ENCODE measurements at regions not wholly inside any gene's neighbourhood (a gene's known extent, or its start where the extent isn't known, plus 50 kb on each side); places are given as distances from the start of the nearest gene placed in this dataset.
"Not testable (repeated sequence)": the region's sequence is repeated elsewhere in the genome, so short reads cannot be mapped to it uniquely, and the experiment has no call there.

- Histone ChIP-seq H3K27me3 (no peaks in the 10 kb centered on the region), H3K36me3 (no peaks in the 10 kb centered on the region), H3K27ac (no peak overlapping the region), H3K4me3 (no peak overlapping the region), H3K9me3 (ENCODE audit: low read depth) (no peaks in the 10 kb centered on the region), H3K4me1 (ENCODE audit: low read depth) (no peaks in the 10 kb centered on the region)
- no peak for TF ChIP-seq CTCF (IDR thresholded peaks at IDR 0.05; ENCODE audit: low read depth, low read length)
- DNase-seq (ENCODE audit: low read depth in 1 of 2, low spot score in 1 of 2) = no peak
These were observed 76.1 kb upstream of the LYZL2 start for GRCh38 chr10:30705625-30706149.

GRCh38 chr10:30705101-30705624, 75.6 kb upstream of the LYZL2 start:
- DNase-seq (ENCODE audit: low read depth in 1 of 2, low spot score in 1 of 2) = no peak
- H3K27me3 ChIP-seq = no peaks in the 10 kb centered on the region
- no peaks in the 10 kb centered on the region for H3K36me3 ChIP-seq
- TF ChIP-seq CTCF (IDR thresholded peaks at IDR 0.05; ENCODE audit: low read depth, low read length) = no peak
- H3K4me3 ChIP-seq = no peak overlapping the region
- H3K9me3 ChIP-seq (ENCODE audit: low read depth) = no peaks in the 10 kb centered on the region
- no peak overlapping the region for H3K27ac ChIP-seq
- H3K4me1 ChIP-seq (ENCODE audit: low read depth) = no peaks in the 10 kb centered on the region

- DNase-seq (ENCODE audit: low read depth in 1 of 2, low spot score in 1 of 2); H3K27me3 ChIP-seq; H3K27ac ChIP-seq; H3K4me1 ChIP-seq (ENCODE audit: low read depth); H3K36me3 ChIP-seq; H3K4me3 ChIP-seq; H3K9me3 ChIP-seq (ENCODE audit: low read depth): not testable (repeated sequence)
These were observed 75.1 kb upstream of the LYZL2 start for GRCh38 chr10:30704601-30705100.

- H3K4me1 ChIP-seq (ENCODE audit: low read depth) = no peaks in the 10 kb centered on the region
- TF ChIP-seq CTCF (IDR thresholded peaks at IDR 0.05; ENCODE audit: low read depth, low read length) = no peak
- H3K27ac ChIP-seq = no peak overlapping the region
- no peaks in the 10 kb centered on the region for H3K36me3 ChIP-seq
- no peaks in the 10 kb centered on the region for H3K9me3 ChIP-seq (ENCODE audit: low read depth)
- no peaks in the 10 kb centered on the region for H3K27me3 ChIP-seq
- no peak for DNase-seq (ENCODE audit: low read depth in 1 of 2, low spot score in 1 of 2)
- no peak overlapping the region for H3K4me3 ChIP-seq
These were observed 74.6 kb upstream of the LYZL2 start for GRCh38 chr10:30704026-30704600.

DNA sequence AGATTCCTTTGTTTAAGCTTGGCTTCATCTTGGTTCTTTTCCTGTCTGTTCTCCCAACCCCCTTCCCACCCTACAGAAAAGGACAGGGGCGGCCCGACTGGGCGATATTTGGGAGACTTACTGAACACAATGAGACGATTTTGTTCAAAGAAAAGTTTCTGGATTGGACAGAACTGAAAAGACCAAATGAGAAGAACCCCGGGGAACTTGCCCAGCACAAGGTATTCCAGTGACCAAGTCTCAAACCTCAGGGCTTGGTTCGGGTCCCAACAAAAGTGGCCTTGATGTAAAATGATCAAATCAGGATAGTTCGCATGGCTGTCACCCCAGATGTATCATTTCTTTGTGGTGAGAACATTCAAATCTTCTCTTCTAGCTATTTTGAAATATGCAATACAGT, 73.9 kb upstream of the LYZL2 start:
- H3K9me3 ChIP-seq (ENCODE audit: low read depth); H3K36me3 ChIP-seq; DNase-seq (ENCODE audit: low read depth in 1 of 2, low spot score in 1 of 2); H3K4me3 ChIP-seq; H3K27ac ChIP-seq; H3K4me1 ChIP-seq (ENCODE audit: low read depth); H3K27me3 ChIP-seq: not testable (repeated sequence)

GRCh38 chr10:30702860-30703259, 73.3 kb upstream of the LYZL2 start:
- no peak for TF ChIP-seq CTCF (IDR thresholded peaks at IDR 0.05; ENCODE audit: low read depth, low read length)
- Histone ChIP-seq H3K27ac (no peak overlapping the region), H3K4me1 (ENCODE audit: low read depth) (no peaks in the 10 kb centered on the region), H3K4me3 (no peak overlapping the region), H3K9me3 (ENCODE audit: low read depth) (no peaks in the 10 kb centered on the region), H3K27me3 (no peaks in the 10 kb centered on the region), H3K36me3 (no peaks in the 10 kb centered on the region)
- DNase-seq (ENCODE audit: low read depth in 1 of 2, low spot score in 1 of 2) = no peak
